HCT116 (cell line): ENCODE measurements at regions not wholly inside any gene's neighbourhood (a gene's known extent, or its start where the extent isn't known, plus 50 kb on each side); places are given as distances from the start of the nearest gene placed in this dataset.

Experiments
- ATAC-seq: fragments of 200-7000 bp; cut with Tn5 transposase; 2 replicates; pipeline ENCODE4 v1.9.1; 2020; ENCODE audit warnings: mild to moderate bottlenecking, moderate library complexity
- BruUV-seq: library from RNA; stranded (reverse); fragments of 400-500 nt; replicated peaks from 2 replicates; lab custom pipeline; 2021; lab: Mats Ljungman, UMichigan
- CTCF ChIA-PET: fragments of 300-600 bp; sonication (Branson Sonifier 250); formaldehyde crosslinking; loops from one replicate; lab custom pipeline; 2021; ENCODE audit warnings: antibody characterized with exemption; lab: Charles Lee
- POLR2A ChIA-PET: fragments of 300-600, 350-600 bp; sonication (Branson Sonifier 250); formaldehyde crosslinking; loops from one replicate; lab custom pipeline; 2021; ENCODE audit warnings: antibody characterized with exemption; lab: Charles Lee
- RAD21 ChIA-PET, 2 experiments: fragments of 300-600 bp; sonication (Branson Sonifier 250); formaldehyde crosslinking; loops; one replicate each; lab custom pipeline; 2023; ENCODE audit warnings: low total read pairs in 2 of 2; ENCODE audit not compliant: uncharacterized antibody in 2 of 2, unreplicated experiment in 2 of 2, low non-redundant PET in 1 of 2; lab: Charles Lee
- DNase-seq: peaks from one replicate; pipeline ENCODE4 v3.0.0-alpha.2; 2010; ENCODE audit warnings: low read depth, low spot score
- H2AFZ ChIP-seq: fragments of 200-600 bp; shearing (Covaris generic), sonication (generic); 2 replicates; pipeline ENCODE4 v1.6.1; 2017; ENCODE audit warnings: low read depth, mixed run types, mixed read lengths, antibody characterized with exemption, low read length; ENCODE audit not compliant: poor library complexity, severe bottlenecking
- H3K27ac ChIP-seq: 2 replicates; pipeline ENCODE4 v1.5.1; 2012; ENCODE audit warnings: low read depth, low read length
- H3K27me3 ChIP-seq: fragments of 200-600 bp; sonication (generic); 2 replicates; pipeline ENCODE4 v1.6.1; 2016; ENCODE audit warnings: mixed run types, low read length, mixed read lengths; ENCODE audit not compliant: insufficient read depth
- H3K36me3 ChIP-seq, 2 experiments: fragments of 200-500 bp in 1 of 2; fragments of 200-600 bp in 1 of 2; sonication (Bioruptor generic) in 1 of 2; sonication (generic) in 1 of 2; 2 replicates each; pipeline versions ENCODE4 v1.5.1 to v1.6.1; 2014 to 2016; ENCODE audit warnings: low read length in 2 of 2, inconsistent platforms in 1 of 2, mixed read lengths in 1 of 2, mixed run types in 1 of 2; ENCODE audit not compliant: insufficient read depth in 2 of 2, control insufficient read depth in 1 of 2
- H3K4me1 ChIP-seq, 2 experiments: fragments of 200-600 bp in 1 of 2; sonication (generic) in 1 of 2; 2 replicates each; pipeline versions ENCODE4 v1.5.1 to v1.6.1; 2012 to 2017; ENCODE audit warnings: low read length in 2 of 2, inconsistent platforms in 1 of 2, mild to moderate bottlenecking in 1 of 2, mixed read lengths in 1 of 2, mixed run types in 1 of 2, moderate library complexity in 1 of 2; ENCODE audit not compliant: insufficient read depth in 2 of 2, control insufficient read depth in 1 of 2
- H3K4me2 ChIP-seq: fragments of 200-600 bp; sonication (generic); 2 replicates; pipeline ENCODE4 v1.6.1; 2017; ENCODE audit warnings: mixed run types, low read length, mixed read lengths
- H3K4me3 ChIP-seq, 2 experiments: fragments of 200-600 bp in 1 of 2; sonication (generic) in 1 of 2; replicated peaks in 1 of 2; 2 replicates each; pipeline ENCODE4 v1.5.1; 2011 to 2016; ENCODE audit warnings: low read length in 2 of 2, control low read depth in 1 of 2, low read depth in 1 of 2, mild to moderate bottlenecking in 1 of 2, mixed read lengths in 1 of 2, mixed run types in 1 of 2
- H3K79me2 ChIP-seq: fragments of 200-600 bp; sonication (generic); 2 replicates; pipeline ENCODE4 v1.6.1; 2017; ENCODE audit warnings: mild to moderate bottlenecking, mixed run types, low read length, moderate library complexity, mixed read lengths; ENCODE audit not compliant: insufficient read depth
- H3K9ac ChIP-seq: fragments of 200-600 bp; sonication (generic); 2 replicates; pipeline ENCODE4 v1.6.1; 2016; ENCODE audit warnings: low read length, mixed read lengths
- H3K9me2 ChIP-seq: fragments of 200-600 bp; sonication (generic), shearing (Covaris generic); 2 replicates; pipeline ENCODE4 v1.6.1; 2017; ENCODE audit warnings: mixed run types, mild to moderate bottlenecking, moderate library complexity; ENCODE audit not compliant: insufficient read depth
- H3K9me3 ChIP-seq, 2 experiments: fragments of 200-500 bp in 1 of 2; fragments of 200-600 bp in 1 of 2; sonication (Bioruptor generic) in 1 of 2; sonication (generic) in 1 of 2; 2 replicates each; pipeline ENCODE4 v1.6.1; 2014 to 2017; ENCODE audit warnings: low read length in 2 of 2, mixed read lengths in 2 of 2, inconsistent platforms in 1 of 2, low read depth in 1 of 2, mild to moderate bottlenecking in 1 of 2, mixed run types in 1 of 2, moderate library complexity in 1 of 2; ENCODE audit not compliant: control insufficient read depth in 1 of 2, insufficient read depth in 1 of 2
- H4K20me1 ChIP-seq: fragments of 200-600 bp; sonication (generic), shearing (Covaris generic); 2 replicates; pipeline ENCODE4 v1.6.1; 2017; ENCODE audit warnings: mixed run types, mild to moderate bottlenecking, moderate library complexity; ENCODE audit not compliant: insufficient read depth
- CBX3 ChIP-seq: IDR thresholded peaks from 2 replicates; pipeline ENCODE4 v1.6.1; 2012; ENCODE audit warnings: low read depth
- CEBPB ChIP-seq: IDR thresholded peaks from 2 replicates; pipeline ENCODE4 v1.6.1; 2012; ENCODE audit warnings: low read depth
- EGR1 ChIP-seq: IDR thresholded peaks from 2 replicates; pipeline ENCODE4 v1.6.1; 2012; ENCODE audit warnings: low read depth
- ELF1 ChIP-seq: IDR thresholded peaks from 2 replicates; pipeline ENCODE4 v1.6.1; 2012; ENCODE audit warnings: low read depth, borderline replicate concordance
- EZH2 ChIP-seq: fragments of 200-600 bp; sonication (generic); IDR thresholded peaks from 2 replicates; pipeline ENCODE4 v1.6.1; 2017; ENCODE audit warnings: antibody characterized with exemption, mixed run types
- EZH2phosphoT487 ChIP-seq: fragments of 200-600 bp; IDR thresholded peaks from 2 replicates; pipeline ENCODE4 v1.6.1; 2018; ENCODE audit warnings: antibody characterized with exemption, borderline replicate concordance
- FOSL1 ChIP-seq: IDR thresholded peaks from 2 replicates; pipeline ENCODE4 v1.6.1; 2012; ENCODE audit warnings: low read depth
- JUND ChIP-seq: IDR thresholded peaks from 2 replicates; pipeline ENCODE4 v1.6.1; 2012
- POLR2A ChIP-seq: IDR thresholded peaks from 2 replicates; pipeline ENCODE4 v1.7.0; 2011; ENCODE audit warnings: borderline replicate concordance; ENCODE audit not compliant: insufficient read depth, insufficient read length; ENCODE audit errors: extremely low read depth
- POLR2AphosphoS5 ChIP-seq: IDR thresholded peaks from 2 replicates; pipeline ENCODE4 v1.6.1; 2011; ENCODE audit warnings: mild to moderate bottlenecking, low read depth, low read length, moderate library complexity
- SIN3A ChIP-seq: IDR thresholded peaks from 2 replicates; pipeline ENCODE4 v1.6.1; 2012; ENCODE audit warnings: low read depth
- SP1 ChIP-seq: IDR thresholded peaks from 2 replicates; pipeline ENCODE4 v1.6.1; 2012; ENCODE audit warnings: low read depth
- TCF7L2 ChIP-seq: IDR thresholded peaks from 2 replicates; pipeline ENCODE4 v1.7.0; 2011; ENCODE audit warnings: borderline replicate concordance, inconsistent platforms; ENCODE audit not compliant: insufficient read depth, insufficient read length; ENCODE audit errors: extremely low read depth
- YY1 ChIP-seq: IDR thresholded peaks from 2 replicates; pipeline ENCODE4 v1.6.1; 2011; ENCODE audit warnings: low read length, low read depth, moderate library complexity, mild to moderate bottlenecking; ENCODE audit not compliant: insufficient replicate concordance; ENCODE audit errors: extremely low read depth
- ZNF274 ChIP-seq: fragments of 200-500 bp; sonication (Bioruptor generic); IDR thresholded peaks from 2 replicates; pipeline ENCODE4 v1.6.1; 2014; ENCODE audit warnings: mild to moderate bottlenecking, low read depth, low read length, inconsistent platforms
- intact Hi-C: fragments of 100-400 bp; cut with micrococcal nuclease; formaldehyde crosslinking; loops from 2 replicates; pipeline ENCODE4 v1.10.0; 2022
- TF ChIP-seq, protein P1 (sequence below): IDR thresholded peaks from 2 replicates; pipeline ENCODE4 v1.6.1; 2012; ENCODE audit warnings: low read depth
- TF ChIP-seq, protein P2 (sequence below), 3 experiments: fragments of 200-600 bp in 1 of 3; sonication (generic) in 1 of 3; IDR thresholded peaks in 2 of 3; conservative IDR thresholded peaks in 1 of 3; 2 replicates each; pipeline ENCODE4 v1.5.1; 2012 to 2017; ENCODE audit warnings: low read depth in 2 of 3, low read length in 2 of 3, antibody characterized with exemption in 1 of 3, borderline replicate concordance in 1 of 3, control low read depth in 1 of 3, mild to moderate bottlenecking in 1 of 3, mixed read lengths in 1 of 3, mixed run types in 1 of 3, moderate library complexity in 1 of 3; ENCODE audit not compliant: insufficient read depth in 1 of 3
- TF ChIP-seq, protein P3 (sequence below): IDR thresholded peaks from 2 replicates; pipeline ENCODE4 v1.6.1; 2012
- TF ChIP-seq, protein P4 (sequence below): IDR thresholded peaks from 2 replicates; pipeline ENCODE4 v1.6.1; 2012
- TF ChIP-seq, protein P5 (sequence below): IDR thresholded peaks from 2 replicates; pipeline ENCODE4 v1.6.1; 2011; ENCODE audit warnings: mild to moderate bottlenecking, low read length, moderate library complexity; ENCODE audit not compliant: insufficient replicate concordance; ENCODE audit errors: extremely low read depth

DNA sequence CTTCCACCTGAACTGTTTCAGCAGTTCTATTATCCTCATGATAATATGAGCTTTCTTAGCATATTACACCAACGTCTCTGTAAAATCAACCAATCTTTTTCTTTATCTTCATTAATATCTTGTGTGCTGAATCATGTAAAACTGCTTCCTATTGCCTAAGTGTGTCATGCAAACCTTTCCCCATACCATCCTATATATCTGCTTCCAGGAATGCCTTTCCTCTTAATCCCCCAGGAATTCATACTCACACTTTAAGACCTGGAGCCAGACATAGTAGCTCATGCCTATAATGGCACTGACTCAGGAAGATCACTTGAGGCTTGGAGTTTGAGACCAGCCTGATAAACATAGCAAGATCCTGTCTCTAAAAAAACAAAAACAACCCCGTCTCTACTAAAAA, 183.9 kb downstream of the NRIP1 start:
- ChIA-PET RAD21 (no interaction called here), CTCF (no interaction called here), POLR2A (no interaction called here)
- H3K9me2 ChIP-seq = no peaks in the 10 kb centered on the region
- no peak for TF ChIP-seq CEBPB
- TF ChIP-seq, protein P1, sequence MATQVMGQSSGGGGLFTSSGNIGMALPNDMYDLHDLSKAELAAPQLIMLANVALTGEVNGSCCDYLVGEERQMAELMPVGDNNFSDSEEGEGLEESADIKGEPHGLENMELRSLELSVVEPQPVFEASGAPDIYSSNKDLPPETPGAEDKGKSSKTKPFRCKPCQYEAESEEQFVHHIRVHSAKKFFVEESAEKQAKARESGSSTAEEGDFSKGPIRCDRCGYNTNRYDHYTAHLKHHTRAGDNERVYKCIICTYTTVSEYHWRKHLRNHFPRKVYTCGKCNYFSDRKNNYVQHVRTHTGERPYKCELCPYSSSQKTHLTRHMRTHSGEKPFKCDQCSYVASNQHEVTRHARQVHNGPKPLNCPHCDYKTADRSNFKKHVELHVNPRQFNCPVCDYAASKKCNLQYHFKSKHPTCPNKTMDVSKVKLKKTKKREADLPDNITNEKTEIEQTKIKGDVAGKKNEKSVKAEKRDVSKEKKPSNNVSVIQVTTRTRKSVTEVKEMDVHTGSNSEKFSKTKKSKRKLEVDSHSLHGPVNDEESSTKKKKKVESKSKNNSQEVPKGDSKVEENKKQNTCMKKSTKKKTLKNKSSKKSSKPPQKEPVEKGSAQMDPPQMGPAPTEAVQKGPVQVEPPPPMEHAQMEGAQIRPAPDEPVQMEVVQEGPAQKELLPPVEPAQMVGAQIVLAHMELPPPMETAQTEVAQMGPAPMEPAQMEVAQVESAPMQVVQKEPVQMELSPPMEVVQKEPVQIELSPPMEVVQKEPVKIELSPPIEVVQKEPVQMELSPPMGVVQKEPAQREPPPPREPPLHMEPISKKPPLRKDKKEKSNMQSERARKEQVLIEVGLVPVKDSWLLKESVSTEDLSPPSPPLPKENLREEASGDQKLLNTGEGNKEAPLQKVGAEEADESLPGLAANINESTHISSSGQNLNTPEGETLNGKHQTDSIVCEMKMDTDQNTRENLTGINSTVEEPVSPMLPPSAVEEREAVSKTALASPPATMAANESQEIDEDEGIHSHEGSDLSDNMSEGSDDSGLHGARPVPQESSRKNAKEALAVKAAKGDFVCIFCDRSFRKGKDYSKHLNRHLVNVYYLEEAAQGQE = no peak
- TF ChIP-seq, protein P2, sequence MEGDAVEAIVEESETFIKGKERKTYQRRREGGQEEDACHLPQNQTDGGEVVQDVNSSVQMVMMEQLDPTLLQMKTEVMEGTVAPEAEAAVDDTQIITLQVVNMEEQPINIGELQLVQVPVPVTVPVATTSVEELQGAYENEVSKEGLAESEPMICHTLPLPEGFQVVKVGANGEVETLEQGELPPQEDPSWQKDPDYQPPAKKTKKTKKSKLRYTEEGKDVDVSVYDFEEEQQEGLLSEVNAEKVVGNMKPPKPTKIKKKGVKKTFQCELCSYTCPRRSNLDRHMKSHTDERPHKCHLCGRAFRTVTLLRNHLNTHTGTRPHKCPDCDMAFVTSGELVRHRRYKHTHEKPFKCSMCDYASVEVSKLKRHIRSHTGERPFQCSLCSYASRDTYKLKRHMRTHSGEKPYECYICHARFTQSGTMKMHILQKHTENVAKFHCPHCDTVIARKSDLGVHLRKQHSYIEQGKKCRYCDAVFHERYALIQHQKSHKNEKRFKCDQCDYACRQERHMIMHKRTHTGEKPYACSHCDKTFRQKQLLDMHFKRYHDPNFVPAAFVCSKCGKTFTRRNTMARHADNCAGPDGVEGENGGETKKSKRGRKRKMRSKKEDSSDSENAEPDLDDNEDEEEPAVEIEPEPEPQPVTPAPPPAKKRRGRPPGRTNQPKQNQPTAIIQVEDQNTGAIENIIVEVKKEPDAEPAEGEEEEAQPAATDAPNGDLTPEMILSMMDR (IDR thresholded peaks at IDR 0.05 in 2 of 3, conservative IDR thresholded peaks at IDR 0.05 in 1 of 3; ENCODE audit: borderline replicate concordance in 1 of 3, insufficient read depth in 1 of 3, low read depth in 2 of 3, low read length in 2 of 3) = no peak
- TF ChIP-seq POLR2AphosphoS5 = no peak
- TF ChIP-seq SP1 = no peak
- no peak for TF ChIP-seq JUND
- TF ChIP-seq EZH2 = no peak
- TF ChIP-seq TCF7L2 = no peak
- TF ChIP-seq, protein P3, sequence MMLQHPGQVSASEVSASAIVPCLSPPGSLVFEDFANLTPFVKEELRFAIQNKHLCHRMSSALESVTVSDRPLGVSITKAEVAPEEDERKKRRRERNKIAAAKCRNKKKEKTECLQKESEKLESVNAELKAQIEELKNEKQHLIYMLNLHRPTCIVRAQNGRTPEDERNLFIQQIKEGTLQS = no peak
- TF ChIP-seq, protein P4, sequence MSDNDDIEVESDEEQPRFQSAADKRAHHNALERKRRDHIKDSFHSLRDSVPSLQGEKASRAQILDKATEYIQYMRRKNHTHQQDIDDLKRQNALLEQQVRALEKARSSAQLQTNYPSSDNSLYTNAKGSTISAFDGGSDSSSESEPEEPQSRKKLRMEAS = no peak
- no peak for TF ChIP-seq EZH2phosphoT487
- no peak for TF ChIP-seq SIN3A
- TF ChIP-seq YY1 = no peak
- no peak for TF ChIP-seq ELF1
- no peak for TF ChIP-seq CBX3
- TF ChIP-seq, protein P5, sequence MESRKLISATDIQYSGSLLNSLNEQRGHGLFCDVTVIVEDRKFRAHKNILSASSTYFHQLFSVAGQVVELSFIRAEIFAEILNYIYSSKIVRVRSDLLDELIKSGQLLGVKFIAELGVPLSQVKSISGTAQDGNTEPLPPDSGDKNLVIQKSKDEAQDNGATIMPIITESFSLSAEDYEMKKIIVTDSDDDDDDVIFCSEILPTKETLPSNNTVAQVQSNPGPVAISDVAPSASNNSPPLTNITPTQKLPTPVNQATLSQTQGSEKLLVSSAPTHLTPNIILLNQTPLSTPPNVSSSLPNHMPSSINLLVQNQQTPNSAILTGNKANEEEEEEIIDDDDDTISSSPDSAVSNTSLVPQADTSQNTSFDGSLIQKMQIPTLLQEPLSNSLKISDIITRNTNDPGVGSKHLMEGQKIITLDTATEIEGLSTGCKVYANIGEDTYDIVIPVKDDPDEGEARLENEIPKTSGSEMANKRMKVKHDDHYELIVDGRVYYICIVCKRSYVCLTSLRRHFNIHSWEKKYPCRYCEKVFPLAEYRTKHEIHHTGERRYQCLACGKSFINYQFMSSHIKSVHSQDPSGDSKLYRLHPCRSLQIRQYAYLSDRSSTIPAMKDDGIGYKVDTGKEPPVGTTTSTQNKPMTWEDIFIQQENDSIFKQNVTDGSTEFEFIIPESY = no peak
- TF ChIP-seq POLR2A = no peak
- no peak for TF ChIP-seq FOSL1
- TF ChIP-seq EGR1 = no peak
- TF ChIP-seq ZNF274 = no peak
- no peak overlapping the region for H2AFZ ChIP-seq
- no peak overlapping the region for H3K27ac ChIP-seq
- H3K79me2 ChIP-seq = no peaks in the 10 kb centered on the region
- H3K27me3 ChIP-seq = no peaks in the 10 kb centered on the region
- no peaks in the 10 kb centered on the region for H4K20me1 ChIP-seq
- ATAC-seq = no peak
- H3K36me3 ChIP-seq = no peaks in the 10 kb centered on the region
- H3K9ac ChIP-seq = no peak overlapping the region
- intact Hi-C loops = no loop called here
- H3K4me2 ChIP-seq = no peak overlapping the region
- H3K4me3 ChIP-seq = no peak overlapping the region
- DNase-seq = no peak
- no peaks in the 10 kb centered on the region; a peak in 1 of 4 replicates for H3K9me3 ChIP-seq
- H3K4me1 ChIP-seq = peaks cover 39 to 53% of the 10 kb centered on the region in 2 experiments
- no TSS peak for BruUV-seq
